ENCODE measurements at regions not wholly inside any gene's neighbourhood (a gene's known extent, or its start where the extent isn't known, plus 50 kb on each side); places are given as distances from the start of the nearest gene placed in this dataset.

DNA sequence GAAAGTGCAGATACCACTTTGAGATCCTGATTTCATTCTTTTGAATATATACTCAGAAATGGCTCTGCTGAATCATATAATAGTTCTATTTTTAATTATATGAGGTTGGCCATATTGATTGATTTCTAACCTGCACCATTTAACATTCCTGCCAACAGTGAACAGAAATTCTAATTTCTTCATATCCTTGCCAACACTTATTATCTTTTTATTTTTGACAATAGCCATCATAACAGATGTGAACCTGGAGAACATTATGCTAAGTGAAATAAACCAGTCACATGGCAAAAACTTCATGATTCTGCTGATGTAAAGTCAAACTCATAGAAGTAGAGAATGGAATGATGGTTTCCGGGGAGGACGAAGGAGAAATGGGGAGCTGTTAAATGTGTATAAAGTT is 344.5 kb upstream of the CYRIA start:
- H4K20me1 ChIP-seq (replicated peaks; ENCODE audit: insufficient read depth), result no peaks in the 10 kb centered on the region
- no peak for TF ChIP-seq REST (IDR thresholded peaks at IDR 0.05; ENCODE audit: unreplicated experiment)
- no peak for TF ChIP-seq EZH2 (IDR thresholded peaks at IDR 0.05; ENCODE audit: low read depth, unreplicated experiment)
- no peak for TF ChIP-seq ZNF331 (CRISPR knock-in tag; IDR thresholded peaks at IDR 0.05; ENCODE audit: low read depth)
- TF ChIP-seq, protein P1, sequence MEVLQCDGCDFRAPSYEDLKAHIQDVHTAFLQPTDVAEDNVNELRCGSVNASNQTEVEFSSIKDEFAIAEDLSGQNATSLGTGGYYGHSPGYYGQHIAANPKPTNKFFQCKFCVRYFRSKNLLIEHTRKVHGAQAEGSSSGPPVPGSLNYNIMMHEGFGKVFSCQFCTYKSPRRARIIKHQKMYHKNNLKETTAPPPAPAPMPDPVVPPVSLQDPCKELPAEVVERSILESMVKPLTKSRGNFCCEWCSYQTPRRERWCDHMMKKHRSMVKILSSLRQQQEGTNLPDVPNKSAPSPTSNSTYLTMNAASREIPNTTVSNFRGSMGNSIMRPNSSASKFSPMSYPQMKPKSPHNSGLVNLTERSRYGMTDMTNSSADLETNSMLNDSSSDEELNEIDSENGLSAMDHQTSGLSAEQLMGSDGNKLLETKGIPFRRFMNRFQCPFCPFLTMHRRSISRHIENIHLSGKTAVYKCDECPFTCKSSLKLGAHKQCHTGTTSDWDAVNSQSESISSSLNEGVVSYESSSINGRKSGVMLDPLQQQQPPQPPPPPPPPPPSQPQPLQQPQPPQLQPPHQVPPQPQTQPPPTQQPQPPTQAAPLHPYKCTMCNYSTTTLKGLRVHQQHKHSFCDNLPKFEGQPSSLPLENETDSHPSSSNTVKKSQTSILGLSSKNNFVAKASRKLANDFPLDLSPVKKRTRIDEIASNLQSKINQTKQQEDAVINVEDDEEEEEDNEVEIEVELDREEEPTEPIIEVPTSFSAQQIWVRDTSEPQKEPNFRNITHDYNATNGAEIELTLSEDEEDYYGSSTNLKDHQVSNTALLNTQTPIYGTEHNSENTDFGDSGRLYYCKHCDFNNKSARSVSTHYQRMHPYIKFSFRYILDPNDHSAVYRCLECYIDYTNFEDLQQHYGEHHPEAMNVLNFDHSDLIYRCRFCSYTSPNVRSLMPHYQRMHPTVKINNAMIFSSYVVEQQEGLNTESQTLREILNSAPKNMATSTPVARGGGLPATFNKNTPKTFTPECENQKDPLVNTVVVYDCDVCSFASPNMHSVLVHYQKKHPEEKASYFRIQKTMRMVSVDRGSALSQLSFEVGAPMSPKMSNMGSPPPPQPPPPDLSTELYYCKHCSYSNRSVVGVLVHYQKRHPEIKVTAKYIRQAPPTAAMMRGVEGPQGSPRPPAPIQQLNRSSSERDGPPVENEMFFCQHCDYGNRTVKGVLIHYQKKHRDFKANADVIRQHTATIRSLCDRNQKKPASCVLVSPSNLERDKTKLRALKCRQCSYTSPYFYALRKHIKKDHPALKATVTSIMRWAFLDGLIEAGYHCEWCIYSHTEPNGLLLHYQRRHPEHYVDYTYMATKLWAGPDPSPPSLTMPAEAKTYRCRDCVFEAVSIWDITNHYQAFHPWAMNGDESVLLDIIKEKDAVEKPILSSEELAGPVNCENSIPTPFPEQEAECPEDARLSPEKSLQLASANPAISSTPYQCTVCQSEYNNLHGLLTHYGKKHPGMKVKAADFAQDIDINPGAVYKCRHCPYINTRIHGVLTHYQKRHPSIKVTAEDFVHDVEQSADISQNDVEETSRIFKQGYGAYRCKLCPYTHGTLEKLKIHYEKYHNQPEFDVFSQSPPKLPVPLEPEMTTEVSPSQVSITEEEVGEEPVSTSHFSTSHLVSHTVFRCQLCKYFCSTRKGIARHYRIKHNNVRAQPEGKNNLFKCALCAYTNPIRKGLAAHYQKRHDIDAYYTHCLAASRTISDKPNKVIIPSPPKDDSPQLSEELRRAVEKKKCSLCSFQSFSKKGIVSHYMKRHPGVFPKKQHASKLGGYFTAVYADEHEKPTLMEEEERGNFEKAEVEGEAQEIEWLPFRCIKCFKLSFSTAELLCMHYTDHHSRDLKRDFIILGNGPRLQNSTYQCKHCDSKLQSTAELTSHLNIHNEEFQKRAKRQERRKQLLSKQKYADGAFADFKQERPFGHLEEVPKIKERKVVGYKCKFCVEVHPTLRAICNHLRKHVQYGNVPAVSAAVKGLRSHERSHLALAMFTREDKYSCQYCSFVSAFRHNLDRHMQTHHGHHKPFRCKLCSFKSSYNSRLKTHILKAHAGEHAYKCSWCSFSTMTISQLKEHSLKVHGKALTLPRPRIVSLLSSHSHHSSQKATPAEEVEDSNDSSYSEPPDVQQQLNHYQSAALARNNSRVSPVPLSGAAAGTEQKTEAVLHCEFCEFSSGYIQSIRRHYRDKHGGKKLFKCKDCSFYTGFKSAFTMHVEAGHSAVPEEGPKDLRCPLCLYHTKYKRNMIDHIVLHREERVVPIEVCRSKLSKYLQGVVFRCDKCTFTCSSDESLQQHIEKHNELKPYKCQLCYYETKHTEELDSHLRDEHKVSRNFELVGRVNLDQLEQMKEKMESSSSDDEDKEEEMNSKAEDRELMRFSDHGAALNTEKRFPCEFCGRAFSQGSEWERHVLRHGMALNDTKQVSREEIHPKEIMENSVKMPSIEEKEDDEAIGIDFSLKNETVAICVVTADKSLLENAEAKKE (CRISPR knock-in tag; IDR thresholded peaks at IDR 0.05), result no peak
- no peak for TF ChIP-seq ETS1 (IDR thresholded peaks at IDR 0.05)
- TF ChIP-seq POLR2AphosphoS5 (IDR thresholded peaks at IDR 0.05; ENCODE audit: low read depth), result no peak
- TF ChIP-seq CTCF (conservative IDR thresholded peaks at IDR 0.05; ENCODE audit: low read depth in 2 of 2), result no peak
- no peak for TF ChIP-seq ZNF114 (CRISPR knock-in tag; IDR thresholded peaks at IDR 0.05)
- TF ChIP-seq CREB1 (CRISPR knock-in tag; IDR thresholded peaks at IDR 0.05; ENCODE audit: low read depth), result no peak
- TF ChIP-seq STAT1 (IDR thresholded peaks at IDR 0.05; ENCODE audit: unreplicated experiment), result no peak
- no peak for TF ChIP-seq JUNB (IDR thresholded peaks at IDR 0.05; ENCODE audit: unreplicated experiment)
- ATAC-seq (no peak), DNase-seq (ENCODE audit: low spot score) (no peak)
- H3F3A ChIP-seq (replicated peaks; ENCODE audit: low read depth), result no peaks in the 10 kb centered on the region
- Mint-ChIP-seq H3K27me3 (ENCODE audit: insufficient read depth, low read depth, poor library complexity) (no peaks in the 10 kb centered on the region), H3K9me3 (no peaks in the 10 kb centered on the region), H3K27ac (no peak overlapping the region), H3K4me1 (no peaks in the 10 kb centered on the region), H3K4me3 (no peak overlapping the region), H3K36me3 (ENCODE audit: low read depth) (no peaks in the 10 kb centered on the region)
- H3K27ac ChIP-seq (ENCODE audit: low read depth), result no peak overlapping the region
- H3K4me3 ChIP-seq, result no peak overlapping the region
- no peaks in the 10 kb centered on the region for H3K27me3 ChIP-seq (ENCODE audit: insufficient read depth)
- no peaks in the 10 kb centered on the region for H3K9me2 ChIP-seq (ENCODE audit: insufficient read depth)
- H3K79me2 ChIP-seq (replicated peaks; ENCODE audit: insufficient read depth), result no peaks in the 10 kb centered on the region
- no peak overlapping the region for H3K4me2 ChIP-seq
- no peaks in the 10 kb centered on the region for H3K36me3 ChIP-seq (ENCODE audit: insufficient read depth)
- no peak overlapping the region for H2AFZ ChIP-seq
- no peaks in the 10 kb centered on the region for H3K4me1 ChIP-seq (ENCODE audit: insufficient read depth)

Measured in GM23338 (cell line).